ENCODE measurements at regions not wholly inside any gene's neighbourhood (a gene's known extent, or its start where the extent isn't known, plus 50 kb on each side); places are given as distances from the start of the nearest gene placed in this dataset.

DNA sequence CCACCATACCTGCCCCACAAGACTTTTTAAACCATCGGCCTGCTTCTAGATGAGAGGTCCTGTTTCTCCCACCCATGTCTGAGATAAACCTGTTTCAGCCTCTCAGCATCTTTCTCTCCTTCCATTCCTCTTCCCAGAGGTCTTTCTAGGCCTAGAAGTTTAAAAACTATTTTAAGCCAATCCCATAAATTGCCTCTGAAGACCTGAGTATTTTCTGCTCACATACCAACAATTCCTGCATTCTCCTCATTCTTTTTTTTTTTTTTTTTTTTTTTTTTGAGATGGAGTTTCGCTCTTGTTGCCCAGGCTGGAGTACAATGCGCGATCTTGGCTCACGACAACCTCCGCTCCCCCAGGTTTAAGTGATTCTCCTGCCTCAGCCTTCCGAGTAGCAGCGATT is 262.9 kb upstream of the AUTS2 start:
- no peaks in the 10 kb centered on the region for H3K36me3 ChIP-seq (ENCODE audit: control insufficient read depth in 1 of 2, insufficient read depth in 2 of 2, low read depth in 1 of 2, low read length in 2 of 2)
- H4K91ac ChIP-seq (ENCODE audit: low read length), result no peak overlapping the region
- H3K18ac ChIP-seq (ENCODE audit: low read depth in 1 of 2, low read length in 2 of 2), result no peak overlapping the region
- H3K9me3 ChIP-seq (ENCODE audit: control insufficient read depth, low read length), result no peaks in the 10 kb centered on the region
- H3K4ac ChIP-seq (ENCODE audit: low read depth in 1 of 2, low read length in 2 of 2), result no peak overlapping the region
- DNase-seq, result no peak
- no peak overlapping the region for H3K23ac ChIP-seq (ENCODE audit: low read length in 2 of 2)
- no peaks in the 10 kb centered on the region for H3K79me1 ChIP-seq (replicated peaks; ENCODE audit: low read length, poor library complexity, severe bottlenecking)
- H2BK12ac ChIP-seq (ENCODE audit: low read length in 2 of 2), result no peak overlapping the region
- H2BK5ac ChIP-seq (ENCODE audit: low read depth, low read length, poor library complexity, severe bottlenecking), result no peak overlapping the region
- peaks cover 0 to 17% of the 10 kb centered on the region in 2 experiments for H3K27me3 ChIP-seq (ENCODE audit: control insufficient read depth in 1 of 2, insufficient read depth in 1 of 2, low read length in 2 of 2)
- H3K4me2 ChIP-seq (ENCODE audit: low read length, poor library complexity, severe bottlenecking), result no peak overlapping the region
- H3K4me3 ChIP-seq (ENCODE audit: insufficient read depth in 1 of 2, low read depth in 1 of 2, low read length in 2 of 2), result no peak overlapping the region
- H2BK120ac ChIP-seq (ENCODE audit: low read depth, low read length), result no peak overlapping the region
- H4K8ac ChIP-seq (ENCODE audit: low read length), result no peak overlapping the region
- 89% methylated on average over 8 of the region's 8 CpGs for WGBS
- H3K14ac ChIP-seq (ENCODE audit: low read length in 2 of 2), result no peak overlapping the region
- no peak overlapping the region for H3K9ac ChIP-seq (ENCODE audit: low read length)
- H2AK5ac ChIP-seq (ENCODE audit: low read length, severe bottlenecking), result no peak overlapping the region
- H3K27ac ChIP-seq (ENCODE audit: low read length, poor library complexity, severe bottlenecking), result no peak overlapping the region
- no peak overlapping the region for H2BK15ac ChIP-seq (ENCODE audit: low read depth, poor library complexity, severe bottlenecking)
- H3K4me1 ChIP-seq (ENCODE audit: control insufficient read depth, insufficient read depth, low read depth, low read length), result peaks cover 1% of the 10 kb centered on the region
- no peak overlapping the region for H2AFZ ChIP-seq (ENCODE audit: low read depth, low read length)

DNA sequence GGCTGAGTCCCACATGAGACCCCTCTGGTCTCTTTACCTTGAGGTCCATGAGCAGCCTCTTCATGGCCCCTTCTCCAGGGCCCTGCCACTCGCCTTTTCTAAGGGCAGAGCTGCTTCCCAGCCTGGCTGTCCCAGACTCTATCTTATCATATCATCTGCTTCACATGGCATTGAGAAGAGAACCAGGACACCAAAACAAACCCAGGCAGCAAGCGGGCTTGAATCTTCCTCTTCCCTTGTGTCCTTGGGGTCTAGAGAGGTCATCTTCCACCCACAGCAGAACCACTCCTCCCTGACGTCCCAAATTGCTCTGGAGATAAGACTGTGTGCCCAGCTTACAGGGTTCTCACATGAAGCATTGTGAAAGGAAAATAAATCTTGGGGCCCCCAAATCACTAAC is 261.3 kb upstream of the AUTS2 start:
- Histone ChIP-seq H3K27me3 (ENCODE audit: control insufficient read depth in 1 of 2, insufficient read depth in 1 of 2, low read length in 2 of 2) (peaks cover 0 to 17% of the 10 kb centered on the region in 2 experiments), H2AFZ (ENCODE audit: low read depth, low read length) (no peak overlapping the region), H3K36me3 (ENCODE audit: control insufficient read depth in 1 of 2, insufficient read depth in 2 of 2, low read depth in 1 of 2, low read length in 2 of 2) (no peaks in the 10 kb centered on the region), H3K4ac (ENCODE audit: low read depth in 1 of 2, low read length in 2 of 2) (no peak overlapping the region), H3K4me2 (ENCODE audit: low read length, poor library complexity, severe bottlenecking) (no peak overlapping the region), H3K18ac (ENCODE audit: low read depth in 1 of 2, low read length in 2 of 2) (no peak overlapping the region), H4K8ac (ENCODE audit: low read length) (no peak overlapping the region), H3K27ac (ENCODE audit: low read length, poor library complexity, severe bottlenecking) (no peak overlapping the region), H4K91ac (ENCODE audit: low read length) (no peak overlapping the region), H2BK120ac (ENCODE audit: low read depth, low read length) (no peak overlapping the region), H3K23ac (ENCODE audit: low read length in 2 of 2) (no peak overlapping the region), H2AK5ac (ENCODE audit: low read length, severe bottlenecking) (no peak overlapping the region), H2BK12ac (ENCODE audit: low read length in 2 of 2) (no peak overlapping the region), H3K79me1 (replicated peaks; ENCODE audit: low read length, poor library complexity, severe bottlenecking) (no peaks in the 10 kb centered on the region), H2BK15ac (ENCODE audit: low read depth, poor library complexity, severe bottlenecking) (no peak overlapping the region), H3K14ac (ENCODE audit: low read length in 2 of 2) (no peak overlapping the region), H3K9me3 (ENCODE audit: control insufficient read depth, low read length) (no peaks in the 10 kb centered on the region), H3K9ac (ENCODE audit: low read length) (no peak overlapping the region), H3K4me1 (ENCODE audit: control insufficient read depth, insufficient read depth, low read depth, low read length) (peaks cover 3% of the 10 kb centered on the region), H2BK5ac (ENCODE audit: low read depth, low read length, poor library complexity, severe bottlenecking) (no peak overlapping the region), H3K4me3 (ENCODE audit: insufficient read depth in 1 of 2, low read depth in 1 of 2, low read length in 2 of 2) (no peak overlapping the region)
- 39% methylated on average over 3 of the region's 3 CpGs for WGBS
- no peak for DNase-seq

DNA sequence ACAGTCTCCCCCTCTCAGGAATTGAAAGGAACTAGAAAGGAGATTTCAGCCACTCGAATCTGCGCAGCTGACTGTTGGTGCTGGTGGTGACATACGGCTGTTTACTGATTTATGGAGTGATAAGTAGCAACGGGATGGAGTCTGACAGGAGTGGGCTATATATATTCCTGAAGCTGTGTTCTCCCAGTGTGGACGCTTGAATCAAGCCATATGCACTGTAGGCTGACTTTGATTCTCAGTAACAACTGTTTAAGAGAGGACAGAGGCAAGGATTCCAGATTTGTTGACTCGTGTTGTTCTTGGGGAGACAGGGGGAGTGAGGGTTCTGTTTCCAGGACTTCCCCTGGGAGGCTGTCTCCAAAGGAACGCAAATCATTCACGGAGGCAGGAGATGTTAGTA is 260.1 kb upstream of the AUTS2 start:
- WGBS, result 24% methylated on average over 7 of the region's 8 CpGs
- peaks cover 0 to 17% of the 10 kb centered on the region in 2 experiments for H3K27me3 ChIP-seq (ENCODE audit: control insufficient read depth in 1 of 2, insufficient read depth in 1 of 2, low read length in 2 of 2)
- no peaks in the 10 kb centered on the region for H3K9me3 ChIP-seq (ENCODE audit: control insufficient read depth, low read length)
- H2BK5ac ChIP-seq (ENCODE audit: low read depth, low read length, poor library complexity, severe bottlenecking), result no peak overlapping the region
- no peak overlapping the region for H3K27ac ChIP-seq (ENCODE audit: low read length, poor library complexity, severe bottlenecking)
- no peak overlapping the region for H3K4ac ChIP-seq (ENCODE audit: low read depth in 1 of 2, low read length in 2 of 2)
- H3K18ac ChIP-seq (ENCODE audit: low read depth in 1 of 2, low read length in 2 of 2), result no peak overlapping the region
- peaks cover 5% of the 10 kb centered on the region for H3K4me1 ChIP-seq (ENCODE audit: control insufficient read depth, insufficient read depth, low read depth, low read length)
- no peak overlapping the region for H3K4me3 ChIP-seq (ENCODE audit: insufficient read depth in 1 of 2, low read depth in 1 of 2, low read length in 2 of 2)
- no peak overlapping the region for H2BK12ac ChIP-seq (ENCODE audit: low read length in 2 of 2)
- H2BK120ac ChIP-seq (ENCODE audit: low read depth, low read length), result no peak overlapping the region
- no peak for DNase-seq
- H2AK5ac ChIP-seq (ENCODE audit: low read length, severe bottlenecking), result no peak overlapping the region
- no peak overlapping the region for H3K23ac ChIP-seq (ENCODE audit: low read length in 2 of 2)
- no peak overlapping the region for H4K8ac ChIP-seq (ENCODE audit: low read length)
- H3K36me3 ChIP-seq (ENCODE audit: control insufficient read depth in 1 of 2, insufficient read depth in 2 of 2, low read depth in 1 of 2, low read length in 2 of 2), result no peaks in the 10 kb centered on the region
- no peak overlapping the region for H2BK15ac ChIP-seq (ENCODE audit: low read depth, poor library complexity, severe bottlenecking)
- no peak overlapping the region for H3K4me2 ChIP-seq (ENCODE audit: low read length, poor library complexity, severe bottlenecking)
- H3K14ac ChIP-seq (ENCODE audit: low read length in 2 of 2), result no peak overlapping the region
- no peaks in the 10 kb centered on the region for H3K79me1 ChIP-seq (replicated peaks; ENCODE audit: low read length, poor library complexity, severe bottlenecking)
- no peak overlapping the region for H2AFZ ChIP-seq (ENCODE audit: low read depth, low read length)
- no peak overlapping the region for H3K9ac ChIP-seq (ENCODE audit: low read length)
- H4K91ac ChIP-seq (ENCODE audit: low read length), result no peak overlapping the region

- H3K27me3 ChIP-seq (ENCODE audit: control insufficient read depth in 1 of 2, insufficient read depth in 1 of 2, low read length in 2 of 2), result peaks cover 0 to 17% of the 10 kb centered on the region in 2 experiments
- no peak overlapping the region for H3K14ac ChIP-seq (ENCODE audit: low read length in 2 of 2)
- WGBS, result 97% methylated on average over 1 of the region's 1 CpG
Observed at GRCh38 chr7:69341288-69341687, 257.0 kb upstream of the AUTS2 start.

More at GRCh38 chr7:69341288-69341687, 257.0 kb upstream of the AUTS2 start:
- Histone ChIP-seq H3K18ac (ENCODE audit: low read depth in 1 of 2, low read length in 2 of 2) (no peak overlapping the region), H3K27ac (ENCODE audit: low read length, poor library complexity, severe bottlenecking) (no peak overlapping the region), H4K8ac (ENCODE audit: low read length) (no peak overlapping the region), H2AK5ac (ENCODE audit: low read length, severe bottlenecking) (peak overlapping the region; percentile 86), H3K4ac (ENCODE audit: low read depth in 1 of 2, low read length in 2 of 2) (no peak overlapping the region), H2AFZ (ENCODE audit: low read depth, low read length) (no peak overlapping the region), H3K4me1 (ENCODE audit: control insufficient read depth, insufficient read depth, low read depth, low read length) (peaks cover 4% of the 10 kb centered on the region), H4K91ac (ENCODE audit: low read length) (no peak overlapping the region), H3K36me3 (ENCODE audit: control insufficient read depth in 1 of 2, insufficient read depth in 2 of 2, low read depth in 1 of 2, low read length in 2 of 2) (no peaks in the 10 kb centered on the region), H3K4me3 (ENCODE audit: insufficient read depth in 1 of 2, low read depth in 1 of 2, low read length in 2 of 2) (no peak overlapping the region), H2BK15ac (ENCODE audit: low read depth, poor library complexity, severe bottlenecking) (no peak overlapping the region), H3K23ac (ENCODE audit: low read length in 2 of 2) (no peak overlapping the region), H2BK120ac (ENCODE audit: low read depth, low read length) (no peak overlapping the region), H2BK12ac (ENCODE audit: low read length in 2 of 2) (no peak overlapping the region), H3K4me2 (ENCODE audit: low read length, poor library complexity, severe bottlenecking) (no peak overlapping the region), H2BK5ac (ENCODE audit: low read depth, low read length, poor library complexity, severe bottlenecking) (no peak overlapping the region), H3K9ac (ENCODE audit: low read length) (no peak overlapping the region), H3K79me1 (replicated peaks; ENCODE audit: low read length, poor library complexity, severe bottlenecking) (no peaks in the 10 kb centered on the region), H3K9me3 (ENCODE audit: control insufficient read depth, low read length) (no peaks in the 10 kb centered on the region)
- DNase-seq, result no peak
